MCF 10A (cell line): ENCODE measurements at regions not wholly inside any gene's neighbourhood (a gene's known extent, or its start where the extent isn't known, plus 50 kb on each side); places are given as distances from the start of the nearest gene placed in this dataset.

Experiments
- BruUV-seq: library from RNA; stranded (reverse); fragments of 400-500 nt; replicated peaks from 2 replicates; lab custom pipeline; 2021; lab: Mats Ljungman, UMichigan
- CTCF ChIA-PET: fragments of 300-600 bp; sonication (Branson Sonifier 250); formaldehyde crosslinking; extraction: SDS; loops from one replicate; lab custom pipeline; 2021; ENCODE audit warnings: antibody characterized with exemption, inconsistent platforms; lab: Yijun Ruan, JAX
- POLR2A ChIA-PET: fragments of 300-600, 350-650 bp; sonication (Branson Sonifier 250); formaldehyde crosslinking; extraction: SDS; loops from one replicate; lab custom pipeline; 2020; ENCODE audit warnings: antibody characterized with exemption, inconsistent platforms; lab: Yijun Ruan, JAX
- DNase-seq: peaks from one replicate; pipeline ENCODE4 v3.0.0-alpha.2; 2018; ENCODE audit not compliant: unreplicated experiment
- H3K27ac Mint-ChIP-seq: one replicate; pipeline ENCODE4 v1.8.0; 2022; ENCODE audit warnings: mild to moderate bottlenecking, low read depth, mixed read lengths; ENCODE audit not compliant: unreplicated experiment
- H3K27me3 Mint-ChIP-seq: one replicate; pipeline ENCODE4 v1.8.0; 2022; ENCODE audit warnings: mixed read lengths; ENCODE audit not compliant: insufficient read depth, unreplicated experiment
- H3K36me3 Mint-ChIP-seq: one replicate; pipeline ENCODE4 v1.8.0; 2022; ENCODE audit warnings: mild to moderate bottlenecking, moderate library complexity, mixed read lengths; ENCODE audit not compliant: insufficient read depth, unreplicated experiment
- H3K4me1 Mint-ChIP-seq: one replicate; pipeline ENCODE4 v1.8.0; 2022; ENCODE audit warnings: mixed read lengths; ENCODE audit not compliant: insufficient read depth, unreplicated experiment
- H3K4me3 Mint-ChIP-seq: one replicate; pipeline ENCODE4 v1.8.0; 2022; ENCODE audit warnings: mild to moderate bottlenecking, moderate library complexity, mixed read lengths; ENCODE audit not compliant: unreplicated experiment
- H3K9me3 Mint-ChIP-seq: one replicate; pipeline ENCODE4 v1.8.0; 2022; ENCODE audit warnings: mixed read lengths; ENCODE audit not compliant: unreplicated experiment
- CTCF ChIP-seq: fragments of 200-600 bp; IDR thresholded peaks from one replicate; pipeline ENCODE4 v1.8.0; 2022; ENCODE audit warnings: antibody characterized with exemption, mild to moderate bottlenecking; ENCODE audit not compliant: unreplicated experiment
- intact Hi-C: fragments of 100-400 bp; cut with micrococcal nuclease; formaldehyde crosslinking; loops from 2 replicates; pipeline ENCODE4 v1.14.1; 2022

GRCh38 chr1:112244131-112244530, 151.9 kb upstream of the CTTNBP2NL start:
- ChIA-PET POLR2A (no interaction called here), CTCF (interaction anchor here (1.1 to 1.2 kb wide), 2 partner anchors 9 to 53 kb away, joined by 3 to 5 read pairs; no protein-coding TSS in a partner anchor)
- BruUV-seq, result no TSS peak
- Mint-ChIP-seq H3K4me1 (peaks cover 4% of the 10 kb centered on the region), H3K36me3 (no peaks in the 10 kb centered on the region), H3K27me3 (peaks cover 13% of the 10 kb centered on the region), H3K27ac (no peak overlapping the region), H3K4me3 (no peak overlapping the region), H3K9me3 (no peaks in the 10 kb centered on the region)
- intact Hi-C loops, result no loop called here
- no peak for DNase-seq
- TF ChIP-seq CTCF, result no peak

- CTCF ChIA-PET, result interaction anchor here (0.7 to 1.1 kb wide), 2 partner anchors 52 to 267 kb away, joined by 3 read pairs; no protein-coding TSS in a partner anchor
- BruUV-seq, result no TSS peak
Measured at GRCh38 chr1:112245114-112245513, 150.9 kb upstream of the CTTNBP2NL start.

DNA sequence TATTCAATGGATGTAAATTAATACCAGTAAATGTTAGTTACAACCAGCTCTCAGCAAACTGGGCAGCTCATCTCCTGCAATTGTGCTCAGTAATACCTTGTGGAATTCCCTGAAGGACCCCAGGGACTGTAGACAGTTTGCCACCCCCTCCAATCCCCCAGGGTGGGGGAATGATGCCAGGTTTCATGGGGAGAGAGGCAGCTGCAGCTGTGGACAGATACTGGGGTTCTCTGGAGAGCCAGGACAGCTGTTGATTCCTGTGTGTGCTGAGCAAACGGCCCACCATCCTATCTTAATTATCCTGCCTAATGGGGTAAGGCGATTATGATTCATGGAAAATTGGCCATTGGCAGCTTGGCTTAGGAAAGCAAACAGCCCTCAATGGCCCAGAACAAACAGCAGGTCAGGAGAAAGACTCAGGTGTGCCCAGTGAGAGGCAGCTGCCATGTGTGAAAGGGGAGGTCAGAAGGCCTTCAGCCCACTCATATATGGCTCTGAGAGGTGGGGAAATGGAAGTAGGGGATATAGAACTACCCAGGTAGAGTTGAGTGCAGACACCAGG, 148.9 kb upstream of the CTTNBP2NL start:
- no TSS peak for BruUV-seq
- no peaks in the 10 kb centered on the region for H3K36me3 Mint-ChIP-seq
- intact Hi-C loops, result no loop called here
- no peak for DNase-seq
- H3K4me3 Mint-ChIP-seq, result no peak overlapping the region
- ChIA-PET CTCF (interaction anchor here (1.3 kb wide), 1 partner anchor 89 kb away, joined by 5 read pairs; no protein-coding TSS in a partner anchor), POLR2A (no interaction called here)
- H3K27ac Mint-ChIP-seq, result no peak overlapping the region
- H3K4me1 Mint-ChIP-seq, result peaks cover 12% of the 10 kb centered on the region
- no peaks in the 10 kb centered on the region for H3K9me3 Mint-ChIP-seq
- TF ChIP-seq CTCF, result no peak
- peaks cover under 1% of the 10 kb centered on the region for H3K27me3 Mint-ChIP-seq

More at GRCh38 chr1:112245114-112245513, 150.9 kb upstream of the CTTNBP2NL start:
- H3K27me3 Mint-ChIP-seq, result peaks cover 13% of the 10 kb centered on the region
- peaks cover 4% of the 10 kb centered on the region for H3K4me1 Mint-ChIP-seq
- no peaks in the 10 kb centered on the region for H3K36me3 Mint-ChIP-seq
- intact Hi-C loops, result no loop called here
- no peak for DNase-seq
- POLR2A ChIA-PET, result no interaction called here
- H3K27ac Mint-ChIP-seq, result no peak overlapping the region
- no peak overlapping the region for H3K4me3 Mint-ChIP-seq
- H3K9me3 Mint-ChIP-seq, result no peaks in the 10 kb centered on the region
- no peak for TF ChIP-seq CTCF

DNA sequence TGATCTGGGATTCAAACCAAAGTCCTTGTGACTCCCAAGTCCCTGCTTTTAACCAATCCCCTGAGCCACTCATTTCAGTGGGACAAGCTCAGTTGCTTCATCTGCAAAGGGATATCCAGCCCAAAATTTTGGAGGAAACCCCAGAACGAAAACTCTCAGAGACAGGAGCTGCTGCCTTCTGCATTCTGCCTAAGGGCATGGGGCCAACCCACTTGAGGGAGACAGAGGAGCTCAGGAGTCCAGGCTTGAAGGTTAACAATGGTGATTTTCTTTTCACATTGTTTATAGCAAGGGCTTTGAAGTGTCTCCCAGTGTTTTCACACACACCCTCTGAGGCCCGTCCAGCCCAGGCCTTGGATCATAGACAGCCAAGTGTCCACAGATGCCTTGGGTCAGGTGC, 148.1 kb upstream of the CTTNBP2NL start:
- CTCF ChIA-PET, result interaction anchor here (0.6 kb wide), 1 partner anchor 198 kb away, joined by 3 read pairs; no protein-coding TSS in a partner anchor
- Mint-ChIP-seq H3K27ac (no peak overlapping the region), H3K4me1 (peaks cover 21% of the 10 kb centered on the region), H3K36me3 (no peaks in the 10 kb centered on the region), H3K4me3 (no peak overlapping the region), H3K27me3 (no peaks in the 10 kb centered on the region), H3K9me3 (no peaks in the 10 kb centered on the region)
- BruUV-seq, result no TSS peak
- no peak for DNase-seq
- POLR2A ChIA-PET, result no interaction called here
- intact Hi-C loops, result no loop called here
- TF ChIP-seq CTCF, result no peak
